K562 (cell line): ENCODE measurements at regions not wholly inside any gene's neighbourhood (a gene's known extent, or its start where the extent isn't known, plus 50 kb on each side); places are given as distances from the start of the nearest gene placed in this dataset.

ENCODE experiments used
- ATAC-seq: fragments of 200-7000 bp; cut with Tn5 transposase; 3 replicates; pipeline ENCODE4 v1.9.1; 2020; ENCODE audit warnings: moderate library complexity
- BruUV-seq: library from RNA; stranded (reverse); fragments of 400-500 nt; replicated peaks from 2 replicates; lab custom pipeline; 2021; lab: Mats Ljungman, UMichigan
- CTCF ChIA-PET: fragments of 300-600 bp; formaldehyde crosslinking; extraction: SDS; loops from one replicate; lab custom pipeline; 2021; ENCODE audit warnings: low intra/inter-chr PET ratio; lab: Yijun Ruan, JAX
- POLR2A ChIA-PET: fragments of 300-600, 350-650 bp; sonication (Branson Sonifier 250); formaldehyde crosslinking; extraction: SDS; loops from one replicate; lab custom pipeline; 2021; ENCODE audit warnings: antibody characterized with exemption, inconsistent platforms; lab: Yijun Ruan, JAX
- DNase-seq, 4 experiments: peaks; one replicate each; pipeline versions ENCODE4 v3.0.0 to v3.0.0-alpha.2; 2011 to 2018; ENCODE audit warnings: low spot score in 3 of 4, mixed read lengths in 3 of 4; ENCODE audit errors: extremely low read depth in 1 of 4
- FAIRE-seq: peaks from 2 replicates; lab custom pipeline; 2011; peaks lifted over from hg19 to GRCh38; lab: Jason Lieb, UNC
- H2AFZ ChIP-seq: 2 replicates; pipeline ENCODE4 v1.6.0; 2011; ENCODE audit warnings: low read depth, low read length, control low read depth, inconsistent platforms
- H3K27ac ChIP-seq: fragments of 200-600 bp; 3 replicates; pipeline ENCODE4 v1.8.0; 2011; ENCODE audit warnings: low read depth, mild to moderate bottlenecking, control low read depth, inconsistent platforms, low read length, moderate library complexity, mixed read lengths; ENCODE audit errors: extremely low read depth
- H3K27me3 ChIP-seq, 2 experiments: fragments of 300-600 bp in 1 of 2; 2 replicates in 1 of 2; 3 replicates in 1 of 2; pipeline versions ENCODE4 v1.6.0 to v1.8.0; 2011; ENCODE audit warnings: inconsistent platforms in 2 of 2, low read length in 2 of 2, mild to moderate bottlenecking in 1 of 2, mixed read lengths in 1 of 2, moderate library complexity in 1 of 2; ENCODE audit not compliant: control insufficient read depth in 2 of 2, insufficient read depth in 2 of 2
- H3K36me3 ChIP-seq: fragments of 300-600 bp; 3 replicates; pipeline ENCODE4 v1.8.0; 2011; ENCODE audit warnings: mild to moderate bottlenecking, low read length, inconsistent platforms; ENCODE audit not compliant: control insufficient read depth, insufficient read depth
- H3K4me1 ChIP-seq, 2 experiments: fragments of 200-600 bp in 1 of 2; replicated peaks in 1 of 2; 2 replicates in 1 of 2; 3 replicates in 1 of 2; pipeline versions ENCODE4 v1.5.1 to v1.8.0; 2011; ENCODE audit warnings: inconsistent platforms in 2 of 2, low read length in 2 of 2, mild to moderate bottlenecking in 1 of 2, mixed read lengths in 1 of 2, moderate library complexity in 1 of 2; ENCODE audit not compliant: control insufficient read depth in 2 of 2, insufficient read depth in 2 of 2
- H3K4me2 ChIP-seq: 2 replicates; pipeline ENCODE4 v1.6.1; 2011; ENCODE audit warnings: low read length, control low read depth, inconsistent platforms, mixed read lengths; ENCODE audit not compliant: insufficient read depth
- H3K4me3 ChIP-seq: fragments of 200-600 bp; sonication (generic), shearing (Covaris generic); 2 replicates; pipeline ENCODE4 v1.5.1; 2016; ENCODE audit warnings: control low read depth, inconsistent platforms
- H3K79me2 ChIP-seq: fragments of 200-600 bp; 3 replicates; pipeline ENCODE4 v1.8.0; 2011; ENCODE audit warnings: low read length, inconsistent platforms; ENCODE audit not compliant: control insufficient read depth, insufficient read depth
- H3K9ac ChIP-seq, 2 experiments: 2 replicates each; pipeline versions ENCODE4 v1.6.0 to v1.6.1; 2011; ENCODE audit warnings: low read depth in 2 of 2, low read length in 2 of 2, control low read depth in 1 of 2, inconsistent platforms in 1 of 2, mild to moderate bottlenecking in 1 of 2, mixed read lengths in 1 of 2; ENCODE audit not compliant: insufficient read depth in 1 of 2
- H3K9me1 ChIP-seq: one replicate; pipeline ENCODE4 v1.6.0; 2011; ENCODE audit warnings: inconsistent platforms, mild to moderate bottlenecking, low read length, moderate library complexity; ENCODE audit not compliant: control insufficient read depth, insufficient read depth
- H3K9me3 ChIP-seq: replicated peaks from 2 replicates; pipeline ENCODE4 v1.5.1; 2011; ENCODE audit warnings: low read depth, low read length, inconsistent platforms; ENCODE audit not compliant: control insufficient read depth, insufficient read depth
- H4K20me1 ChIP-seq: replicated peaks from 2 replicates; pipeline ENCODE4 v1.6.1; 2011; ENCODE audit warnings: low read length, inconsistent platforms, mixed read lengths; ENCODE audit not compliant: control insufficient read depth, insufficient read depth
- CHCHD3 ChIP-seq: fragments of 250-450 bp; sonication (Bioruptor Pico); IDR thresholded peaks from 2 replicates; pipeline ENCODE4 v2.1.2; 2022; ENCODE audit warnings: mild to moderate bottlenecking
- EHMT2 ChIP-seq: fragments of 450-650 bp; IDR thresholded peaks from 2 replicates; pipeline ENCODE4 v1.6.1; 2018; ENCODE audit warnings: antibody characterized with exemption
- ZMIZ1 ChIP-seq, 2 experiments: fragments of 150-350 bp in 1 of 2; IDR thresholded peaks; 2 replicates each; pipeline ENCODE4 v1.6.1; 2012 to 2016; ENCODE audit warnings: low read depth in 2 of 2, low read length in 2 of 2, mild to moderate bottlenecking in 1 of 2, moderate library complexity in 1 of 2
- ZNF354B ChIP-seq: fragments of 250-450 bp; sonication (Bioruptor Pico); IDR thresholded peaks from 2 replicates; pipeline ENCODE4 v1.4.0; 2020
- WGBS: fragments of 100-300 bp; shearing (Covaris generic); methylation state at CpG from one replicate; pipeline ENCODE4 v1.1.6; 2016; ENCODE audit warnings: low coverage, mixed read lengths; ENCODE audit not compliant: insufficient coverage; ENCODE audit errors: missing lambda C conversion rate; 5-methylcytosine and 5-hydroxymethylcytosine counted together
- in situ Hi-C: fragments of 300-500 bp; cut with MboI; formaldehyde crosslinking; loops from 4 replicates; pipeline ENCODE4 v1.15.0; 2018; ENCODE audit warnings: inconsistent platforms, mixed read lengths
- intact Hi-C: fragments of 100-400 bp; cut with micrococcal nuclease; formaldehyde crosslinking; loops from 2 replicates; pipeline ENCODE4 v1.14.2; 2022

- Histone ChIP-seq H3K79me2 (no peaks in the 10 kb centered on the region), H3K4me2 (no peak overlapping the region), H3K9me1 (no peaks in the 10 kb centered on the region), H3K27me3 (peaks cover 12 to 15% of the 10 kb centered on the region in 2 experiments; a peak in 4 of 5 replicates), H4K20me1 (no peaks in the 10 kb centered on the region), H3K27ac (no peak overlapping the region), H3K4me1 (peaks cover 0 to 15% of the 10 kb centered on the region in 2 experiments; a peak in 3 of 5 replicates), H3K4me3 (no peak overlapping the region), H3K36me3 (no peaks in the 10 kb centered on the region), H3K9me3 (no peaks in the 10 kb centered on the region; the same call in 1 of the 2 replicates), H3K9ac (no peak overlapping the region), H2AFZ (peak overlapping the region; percentile 21; the same call in 1 of the 2 replicates)
- intact Hi-C loops = loop anchor here (1.0 to 5.0 kb wide), 5 partner anchors 30 to 508 kb away; no protein-coding TSS in a partner anchor
- ATAC-seq (no peak), FAIRE-seq (no peak), DNase-seq (no peak)
- in situ Hi-C loops = loop anchor here (5.0 to 10.0 kb wide), 2 partner anchors 188 to 370 kb away; partner anchors contain the start of gene FNBP1L
- TF ChIP-seq ZMIZ1 (IDR thresholded peaks at IDR 0.05; ENCODE audit: low read depth in 2 of 2, low read length in 2 of 2) (no peak), EHMT2 (no peak), ZNF354B (CRISPR knock-in tag) (no peak), CHCHD3 (CRISPR knock-in tag) (no peak)
- 19% methylated on average over 8 of the region's 8 CpGs for WGBS
- BruUV-seq = no TSS peak
- ChIA-PET POLR2A (interaction anchor here (0.5 to 1.6 kb wide), 4 partner anchors 9 to 185 kb away, joined by 3 to 6 read pairs (median 4); no protein-coding TSS in a partner anchor), CTCF (interaction anchor here (0.8 to 3.0 kb wide), 4 partner anchors 183 to 510 kb away, joined by 5 to 41 read pairs (median 12); no protein-coding TSS in a partner anchor)
Measured at GRCh38 chr1:93814795-93815340, 64.1 kb downstream of the DNTTIP2 start.
